Body of pancreas (tissue), 4 donors: ENCODE measurements at regions not wholly inside any gene's neighbourhood (a gene's known extent, or its start where the extent isn't known, plus 50 kb on each side); places are given as distances from the start of the nearest gene placed in this dataset.

Experiments used
- POLR2A ChIP-seq, 3 donors: fragments of 450-650 bp; IDR thresholded peaks; one replicate each; pipeline ENCODE4 v1.6.1; 2016; ENCODE audit warnings: antibody characterized with exemption in 3 of 3, mild to moderate bottlenecking in 2 of 3
- TF ChIP-seq, protein P1 (sequence below), 7 experiments: fragments of 450-650 bp in 4 of 7; fragments of 200-600 bp in 3 of 7; sonication (generic) in 3 of 7; IDR thresholded peaks; one replicate each; pipeline ENCODE4 v1.5.1; 2016 to 2019; ENCODE audit warnings: antibody characterized with exemption in 7 of 7

- TF ChIP-seq, protein P1, sequence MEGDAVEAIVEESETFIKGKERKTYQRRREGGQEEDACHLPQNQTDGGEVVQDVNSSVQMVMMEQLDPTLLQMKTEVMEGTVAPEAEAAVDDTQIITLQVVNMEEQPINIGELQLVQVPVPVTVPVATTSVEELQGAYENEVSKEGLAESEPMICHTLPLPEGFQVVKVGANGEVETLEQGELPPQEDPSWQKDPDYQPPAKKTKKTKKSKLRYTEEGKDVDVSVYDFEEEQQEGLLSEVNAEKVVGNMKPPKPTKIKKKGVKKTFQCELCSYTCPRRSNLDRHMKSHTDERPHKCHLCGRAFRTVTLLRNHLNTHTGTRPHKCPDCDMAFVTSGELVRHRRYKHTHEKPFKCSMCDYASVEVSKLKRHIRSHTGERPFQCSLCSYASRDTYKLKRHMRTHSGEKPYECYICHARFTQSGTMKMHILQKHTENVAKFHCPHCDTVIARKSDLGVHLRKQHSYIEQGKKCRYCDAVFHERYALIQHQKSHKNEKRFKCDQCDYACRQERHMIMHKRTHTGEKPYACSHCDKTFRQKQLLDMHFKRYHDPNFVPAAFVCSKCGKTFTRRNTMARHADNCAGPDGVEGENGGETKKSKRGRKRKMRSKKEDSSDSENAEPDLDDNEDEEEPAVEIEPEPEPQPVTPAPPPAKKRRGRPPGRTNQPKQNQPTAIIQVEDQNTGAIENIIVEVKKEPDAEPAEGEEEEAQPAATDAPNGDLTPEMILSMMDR (IDR thresholded peaks at IDR 0.05): no peak
- no peak for TF ChIP-seq POLR2A (IDR thresholded peaks at IDR 0.05)
Measured at GRCh38 chr4:188661502-188661901, 522.3 kb downstream of the TRIML1 start.
